Stomach (tissue), 4 donors: ENCODE measurements at regions not wholly inside any gene's neighbourhood (a gene's known extent, or its start where the extent isn't known, plus 50 kb on each side); places are given as distances from the start of the nearest gene placed in this dataset.

Source experiments
- CTCF ChIP-seq, 7 experiments: fragments of 450-650 bp in 4 of 7; fragments of 200-600 bp in 3 of 7; sonication (generic) in 3 of 7; IDR thresholded peaks; one replicate each; pipeline ENCODE4 v1.5.1; 2016 to 2019; ENCODE audit warnings: antibody characterized with exemption in 7 of 7, control low read depth in 2 of 7, mild to moderate bottlenecking in 1 of 7
- EP300 ChIP-seq: sonication (generic); formaldehyde crosslinking; IDR thresholded peaks from one replicate; pipeline ENCODE4 v1.6.1; 2017; ENCODE audit warnings: antibody characterized with exemption
- POLR2A ChIP-seq, 4 donors: fragments of 450-650 bp; IDR thresholded peaks; one replicate each; pipeline ENCODE4 v1.6.1; 2016; ENCODE audit warnings: antibody characterized with exemption in 4 of 4, control low read depth in 2 of 4, mild to moderate bottlenecking in 1 of 4, moderate library complexity in 1 of 4
- POLR2AphosphoS5 ChIP-seq, 3 donors: sonication (generic); formaldehyde crosslinking; IDR thresholded peaks; one replicate each; pipeline ENCODE4 v1.6.1; 2016; ENCODE audit warnings: antibody characterized with exemption in 3 of 3

GRCh38 chrX:64853424-64853823, 122.8 kb downstream of the ZC4H2 start:
- no peak for TF ChIP-seq POLR2A (IDR thresholded peaks at IDR 0.05)
- no peak for TF ChIP-seq CTCF (IDR thresholded peaks at IDR 0.05)
- TF ChIP-seq EP300, result no peak
- TF ChIP-seq POLR2AphosphoS5 (IDR thresholded peaks at IDR 0.05), result no peak
